Panc1 (cell line): ENCODE measurements at regions not wholly inside any gene's neighbourhood (a gene's known extent, or its start where the extent isn't known, plus 50 kb on each side); places are given as distances from the start of the nearest gene placed in this dataset.

Experiments used
- ATAC-seq: fragments of 200-7000 bp; cut with Tn5 transposase; 2 replicates; pipeline ENCODE4 v1.9.1; 2020; ENCODE audit warnings: mild to moderate bottlenecking, moderate library complexity
- BruUV-seq: library from RNA; stranded (reverse); fragments of 400-500 nt; replicated peaks from 2 replicates; lab custom pipeline; 2021; lab: Mats Ljungman, UMichigan
- CTCF ChIA-PET: fragments of 300-600 bp; sonication (Branson Sonifier 250); formaldehyde crosslinking; loops from one replicate; lab custom pipeline; 2022; ENCODE audit warnings: antibody characterized with exemption; lab: Charles Lee
- POLR2A ChIA-PET: fragments of 300-600 bp; sonication (Branson Sonifier 250); formaldehyde crosslinking; loops from one replicate; lab custom pipeline; 2022; ENCODE audit warnings: antibody characterized with exemption; lab: Charles Lee
- DNase-seq: peaks from one replicate; pipeline ENCODE4 v3.0.0-alpha.2; 2010; ENCODE audit warnings: low read depth, low spot score
- H3K27ac ChIP-seq: 2 replicates; pipeline ENCODE4 v1.5.1; 2011; ENCODE audit warnings: mild to moderate bottlenecking, low read length, inconsistent platforms
- H3K27me3 ChIP-seq: fragments of 200-500 bp; sonication (Bioruptor generic); 2 replicates; pipeline ENCODE4 v1.6.0; 2014; ENCODE audit warnings: low read length, inconsistent platforms; ENCODE audit not compliant: control insufficient read depth, insufficient read depth
- H3K36me3 ChIP-seq: fragments of 200-500 bp; sonication (Bioruptor generic); 2 replicates; pipeline ENCODE4 v1.5.1; 2014; ENCODE audit warnings: inconsistent platforms, mild to moderate bottlenecking, low read length, moderate library complexity; ENCODE audit not compliant: control insufficient read depth, insufficient read depth
- H3K4me1 ChIP-seq: 2 replicates; pipeline ENCODE4 v1.5.1; 2011; ENCODE audit warnings: inconsistent platforms, mild to moderate bottlenecking, low read length, moderate library complexity; ENCODE audit not compliant: control insufficient read depth, insufficient read depth
- H3K4me3 ChIP-seq, 2 experiments: 2 replicates each; pipeline ENCODE4 v1.5.1; 2011 to 2012; ENCODE audit warnings: low read depth in 2 of 2, low read length in 2 of 2, mild to moderate bottlenecking in 2 of 2, inconsistent platforms in 1 of 2, moderate library complexity in 1 of 2
- H3K9me3 ChIP-seq: fragments of 200-500 bp; sonication (Bioruptor generic); 2 replicates; pipeline ENCODE4 v1.5.1; 2014; ENCODE audit warnings: low read depth, mild to moderate bottlenecking, inconsistent platforms, low read length, moderate library complexity; ENCODE audit not compliant: control insufficient read depth, insufficient read depth
- POLR2AphosphoS5 ChIP-seq: IDR thresholded peaks from 2 replicates; pipeline ENCODE4 v1.6.1; 2012; ENCODE audit warnings: mild to moderate bottlenecking, low read depth, low read length, moderate library complexity
- SIN3A ChIP-seq: IDR thresholded peaks from 2 replicates; pipeline ENCODE4 v1.6.1; 2012; ENCODE audit warnings: low read depth, mild to moderate bottlenecking, low read length, moderate library complexity, borderline replicate concordance; ENCODE audit not compliant: insufficient read depth
- TCF7L2 ChIP-seq: IDR thresholded peaks from 2 replicates; pipeline ENCODE4 v1.6.1; 2011; ENCODE audit warnings: mild to moderate bottlenecking, low read depth, low read length, inconsistent platforms
- in situ Hi-C: cut with HindIII; loops from 2 replicates; pipeline ENCODE4 v1.10.0; 2016; ENCODE audit warnings: low sequenced_read_pairs, low pct_unique_long_range_greater_than_20kb
- intact Hi-C: fragments of 100-400 bp; cut with micrococcal nuclease; formaldehyde crosslinking; loops from one replicate; pipeline ENCODE4 v1.10.0; 2022; ENCODE audit not compliant: unreplicated experiment
- TF ChIP-seq, protein P1 (sequence below), 2 experiments: IDR thresholded peaks; 2 replicates each; pipeline ENCODE4 v1.6.1; 2011 to 2012; ENCODE audit warnings: low read depth in 2 of 2, control low read depth in 1 of 2, low read length in 1 of 2, mild to moderate bottlenecking in 1 of 2, moderate library complexity in 1 of 2; ENCODE audit not compliant: insufficient read depth in 1 of 2
- TF ChIP-seq, protein P2 (sequence below): fragments of 450-650 bp; IDR thresholded peaks from 2 replicates; pipeline ENCODE4 v1.5.1; 2017; ENCODE audit warnings: mild to moderate bottlenecking

DNA sequence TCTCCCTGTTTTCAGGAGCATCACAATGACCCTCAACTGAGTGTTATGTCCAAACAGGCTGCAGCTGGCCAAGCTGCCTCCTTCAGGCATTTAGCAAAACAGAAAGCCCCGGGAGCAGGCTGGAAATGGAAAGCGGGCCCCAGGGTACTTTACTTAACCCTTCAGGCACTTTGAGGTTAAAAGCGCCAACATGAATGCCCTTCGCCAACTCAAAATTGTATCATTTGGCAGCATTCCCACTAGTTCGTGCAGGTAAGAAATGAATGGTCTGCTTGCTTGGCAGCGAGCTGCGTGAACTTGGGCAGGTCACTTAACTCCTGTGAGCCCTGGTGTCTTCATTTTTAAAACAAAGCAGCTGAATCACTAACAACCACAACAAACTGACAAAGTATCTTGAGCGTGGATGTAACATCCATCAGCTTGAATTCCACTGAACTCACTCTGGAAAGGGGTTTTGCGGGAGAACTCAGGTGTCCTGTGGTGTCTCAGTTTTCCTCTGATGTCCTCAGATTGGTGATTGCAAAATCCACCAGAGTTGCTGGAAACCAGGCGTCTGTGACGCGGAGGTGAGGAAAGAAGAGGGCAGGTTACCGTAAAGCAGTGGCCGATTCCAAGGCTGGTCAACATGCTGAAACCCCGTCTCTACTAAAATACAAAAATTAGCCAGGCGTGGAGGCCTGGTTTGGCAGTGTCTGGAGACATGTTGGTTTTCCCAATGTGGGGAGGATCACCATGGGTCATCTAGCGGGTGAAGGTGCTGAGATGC, 118.8 kb upstream of the ZNF217 start:
- DNase-seq, result no peak
- ChIA-PET CTCF (no interaction called here), POLR2A (interaction anchor here (0.6 kb wide), 1 partner anchor 18 kb away, joined by 3 read pairs; no protein-coding TSS in a partner anchor)
- no peaks in the 10 kb centered on the region for H3K9me3 ChIP-seq
- TF ChIP-seq, protein P1, sequence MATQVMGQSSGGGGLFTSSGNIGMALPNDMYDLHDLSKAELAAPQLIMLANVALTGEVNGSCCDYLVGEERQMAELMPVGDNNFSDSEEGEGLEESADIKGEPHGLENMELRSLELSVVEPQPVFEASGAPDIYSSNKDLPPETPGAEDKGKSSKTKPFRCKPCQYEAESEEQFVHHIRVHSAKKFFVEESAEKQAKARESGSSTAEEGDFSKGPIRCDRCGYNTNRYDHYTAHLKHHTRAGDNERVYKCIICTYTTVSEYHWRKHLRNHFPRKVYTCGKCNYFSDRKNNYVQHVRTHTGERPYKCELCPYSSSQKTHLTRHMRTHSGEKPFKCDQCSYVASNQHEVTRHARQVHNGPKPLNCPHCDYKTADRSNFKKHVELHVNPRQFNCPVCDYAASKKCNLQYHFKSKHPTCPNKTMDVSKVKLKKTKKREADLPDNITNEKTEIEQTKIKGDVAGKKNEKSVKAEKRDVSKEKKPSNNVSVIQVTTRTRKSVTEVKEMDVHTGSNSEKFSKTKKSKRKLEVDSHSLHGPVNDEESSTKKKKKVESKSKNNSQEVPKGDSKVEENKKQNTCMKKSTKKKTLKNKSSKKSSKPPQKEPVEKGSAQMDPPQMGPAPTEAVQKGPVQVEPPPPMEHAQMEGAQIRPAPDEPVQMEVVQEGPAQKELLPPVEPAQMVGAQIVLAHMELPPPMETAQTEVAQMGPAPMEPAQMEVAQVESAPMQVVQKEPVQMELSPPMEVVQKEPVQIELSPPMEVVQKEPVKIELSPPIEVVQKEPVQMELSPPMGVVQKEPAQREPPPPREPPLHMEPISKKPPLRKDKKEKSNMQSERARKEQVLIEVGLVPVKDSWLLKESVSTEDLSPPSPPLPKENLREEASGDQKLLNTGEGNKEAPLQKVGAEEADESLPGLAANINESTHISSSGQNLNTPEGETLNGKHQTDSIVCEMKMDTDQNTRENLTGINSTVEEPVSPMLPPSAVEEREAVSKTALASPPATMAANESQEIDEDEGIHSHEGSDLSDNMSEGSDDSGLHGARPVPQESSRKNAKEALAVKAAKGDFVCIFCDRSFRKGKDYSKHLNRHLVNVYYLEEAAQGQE (IDR thresholded peaks at IDR 0.05; ENCODE audit: insufficient read depth in 1 of 2, low read depth in 2 of 2, low read length in 1 of 2), result no peak
- TF ChIP-seq, protein P2, sequence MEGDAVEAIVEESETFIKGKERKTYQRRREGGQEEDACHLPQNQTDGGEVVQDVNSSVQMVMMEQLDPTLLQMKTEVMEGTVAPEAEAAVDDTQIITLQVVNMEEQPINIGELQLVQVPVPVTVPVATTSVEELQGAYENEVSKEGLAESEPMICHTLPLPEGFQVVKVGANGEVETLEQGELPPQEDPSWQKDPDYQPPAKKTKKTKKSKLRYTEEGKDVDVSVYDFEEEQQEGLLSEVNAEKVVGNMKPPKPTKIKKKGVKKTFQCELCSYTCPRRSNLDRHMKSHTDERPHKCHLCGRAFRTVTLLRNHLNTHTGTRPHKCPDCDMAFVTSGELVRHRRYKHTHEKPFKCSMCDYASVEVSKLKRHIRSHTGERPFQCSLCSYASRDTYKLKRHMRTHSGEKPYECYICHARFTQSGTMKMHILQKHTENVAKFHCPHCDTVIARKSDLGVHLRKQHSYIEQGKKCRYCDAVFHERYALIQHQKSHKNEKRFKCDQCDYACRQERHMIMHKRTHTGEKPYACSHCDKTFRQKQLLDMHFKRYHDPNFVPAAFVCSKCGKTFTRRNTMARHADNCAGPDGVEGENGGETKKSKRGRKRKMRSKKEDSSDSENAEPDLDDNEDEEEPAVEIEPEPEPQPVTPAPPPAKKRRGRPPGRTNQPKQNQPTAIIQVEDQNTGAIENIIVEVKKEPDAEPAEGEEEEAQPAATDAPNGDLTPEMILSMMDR, result no peak
- TF ChIP-seq SIN3A (no peak), TCF7L2 (no peak), POLR2AphosphoS5 (no peak)
- no peaks in the 10 kb centered on the region for H3K27me3 ChIP-seq
- H3K4me1 ChIP-seq, result peaks cover 39% of the 10 kb centered on the region
- H3K27ac ChIP-seq, result peak overlapping the region; percentile 99
- no peak for ATAC-seq
- no peaks in the 10 kb centered on the region for H3K36me3 ChIP-seq
- H3K4me3 ChIP-seq, result no peak overlapping the region
- no TSS peak for BruUV-seq
- intact Hi-C loops (no loop called here), in situ Hi-C loops (no loop called here)

DNA sequence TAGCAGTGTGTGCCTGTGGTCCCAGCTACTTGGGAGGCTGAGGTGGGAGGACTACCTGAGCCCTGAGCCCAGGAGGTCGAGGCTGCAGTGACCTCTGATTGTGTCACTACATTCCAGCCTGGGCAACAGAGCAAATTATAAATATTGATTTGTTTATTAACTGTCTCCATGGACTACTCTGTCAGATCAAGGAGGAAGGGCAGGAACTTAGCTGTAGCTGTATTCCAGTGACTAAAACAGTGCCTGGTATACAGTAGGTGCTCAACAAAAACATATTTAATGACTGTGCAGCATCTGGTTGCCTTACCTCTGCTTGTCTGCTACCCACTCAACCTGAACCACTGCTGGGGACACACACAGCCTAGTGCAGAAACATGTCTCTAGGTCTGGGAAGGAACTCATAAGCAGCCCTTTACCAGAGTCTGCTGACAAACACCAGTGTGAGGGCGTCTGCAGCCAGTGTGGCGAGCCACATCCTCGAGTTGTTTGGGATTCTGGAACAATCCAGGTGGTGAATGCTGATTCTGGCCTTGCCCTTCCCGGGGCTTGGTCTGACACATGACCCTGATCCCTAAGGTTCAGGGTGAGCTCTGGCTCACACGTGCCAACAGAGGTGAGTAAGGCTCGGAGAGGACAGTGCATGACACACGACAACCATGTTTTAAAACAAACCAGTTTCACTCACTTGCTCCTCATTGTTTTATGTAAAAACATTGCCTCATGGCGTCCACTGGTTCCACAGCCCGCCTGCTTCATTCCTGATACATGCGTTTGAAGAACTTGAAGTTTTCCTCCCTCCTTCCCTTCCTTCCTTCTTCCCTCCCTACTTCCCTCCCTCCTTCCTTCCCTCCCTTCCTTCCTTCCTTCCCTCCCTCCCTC, 117.9 kb upstream of the ZNF217 start:
- H3K27me3 ChIP-seq, result no peaks in the 10 kb centered on the region
- DNase-seq, result no peak
- TF ChIP-seq, protein P1 (IDR thresholded peaks at IDR 0.05; ENCODE audit: insufficient read depth in 1 of 2, low read depth in 2 of 2, low read length in 1 of 2), result no peak
- no peak for TF ChIP-seq TCF7L2
- TF ChIP-seq SIN3A, result no peak
- TF ChIP-seq, protein P2, result no peak
- TF ChIP-seq POLR2AphosphoS5, result no peak
- H3K9me3 ChIP-seq, result no peaks in the 10 kb centered on the region
- ChIA-PET POLR2A (interaction anchor here (0.6 kb wide), 1 partner anchor 17 kb away, joined by 3 read pairs; no protein-coding TSS in a partner anchor), CTCF (no interaction called here)
- no peaks in the 10 kb centered on the region for H3K36me3 ChIP-seq
- peaks cover 47% of the 10 kb centered on the region for H3K4me1 ChIP-seq
- in situ Hi-C loops, result no loop called here
- ATAC-seq, result no peak
- H3K27ac ChIP-seq, result peak overlapping the region; percentile 99
- no peak overlapping the region for H3K4me3 ChIP-seq
- no TSS peak for BruUV-seq
- intact Hi-C loops, result no loop called here
